Glutamatergic neuron (in vitro differentiated cells): ENCODE measurements at regions not wholly inside any gene's neighbourhood (a gene's known extent, or its start where the extent isn't known, plus 50 kb on each side); places are given as distances from the start of the nearest gene placed in this dataset.

ENCODE experiments used
- DNase-seq: peaks from one replicate; pipeline ENCODE4 v3.0.0; 2022
- H3K27ac Mint-ChIP-seq: one replicate; pipeline ENCODE4 v1.8.0; 2020; ENCODE audit warnings: mild to moderate bottlenecking, mixed read lengths, inconsistent platforms; ENCODE audit not compliant: unreplicated experiment
- H3K27me3 Mint-ChIP-seq: one replicate; pipeline ENCODE4 v1.8.0; 2020; ENCODE audit warnings: mild to moderate bottlenecking, moderate library complexity, mixed read lengths, inconsistent platforms; ENCODE audit not compliant: unreplicated experiment
- H3K36me3 Mint-ChIP-seq: one replicate; pipeline ENCODE4 v1.8.0; 2020; ENCODE audit warnings: mild to moderate bottlenecking, mixed read lengths, inconsistent platforms; ENCODE audit not compliant: unreplicated experiment
- H3K4me1 Mint-ChIP-seq: one replicate; pipeline ENCODE4 v1.8.0; 2020; ENCODE audit warnings: mild to moderate bottlenecking, low read depth, mixed read lengths, inconsistent platforms; ENCODE audit not compliant: unreplicated experiment
- H3K4me3 Mint-ChIP-seq: one replicate; pipeline ENCODE4 v1.8.0; 2020; ENCODE audit warnings: mild to moderate bottlenecking, mixed read lengths, inconsistent platforms; ENCODE audit not compliant: unreplicated experiment
- H3K9me3 Mint-ChIP-seq: one replicate; pipeline ENCODE4 v1.8.0; 2020; ENCODE audit warnings: mild to moderate bottlenecking, moderate library complexity, mixed read lengths, inconsistent platforms; ENCODE audit not compliant: unreplicated experiment
- TF ChIP-seq, protein P1 (sequence below): fragments of 200-600 bp; sonication (generic); IDR thresholded peaks from one replicate; pipeline ENCODE4 v1.5.0; 2021; ENCODE audit not compliant: partially characterized antibody, unreplicated experiment

- Mint-ChIP-seq H3K36me3 (no peaks in the 10 kb centered on the region), H3K4me3 (no peak overlapping the region), H3K27me3 (peaks cover 2% of the 10 kb centered on the region), H3K27ac (no peak overlapping the region), H3K9me3 (no peaks in the 10 kb centered on the region), H3K4me1 (no peaks in the 10 kb centered on the region)
- no peak for DNase-seq
- TF ChIP-seq, protein P1, sequence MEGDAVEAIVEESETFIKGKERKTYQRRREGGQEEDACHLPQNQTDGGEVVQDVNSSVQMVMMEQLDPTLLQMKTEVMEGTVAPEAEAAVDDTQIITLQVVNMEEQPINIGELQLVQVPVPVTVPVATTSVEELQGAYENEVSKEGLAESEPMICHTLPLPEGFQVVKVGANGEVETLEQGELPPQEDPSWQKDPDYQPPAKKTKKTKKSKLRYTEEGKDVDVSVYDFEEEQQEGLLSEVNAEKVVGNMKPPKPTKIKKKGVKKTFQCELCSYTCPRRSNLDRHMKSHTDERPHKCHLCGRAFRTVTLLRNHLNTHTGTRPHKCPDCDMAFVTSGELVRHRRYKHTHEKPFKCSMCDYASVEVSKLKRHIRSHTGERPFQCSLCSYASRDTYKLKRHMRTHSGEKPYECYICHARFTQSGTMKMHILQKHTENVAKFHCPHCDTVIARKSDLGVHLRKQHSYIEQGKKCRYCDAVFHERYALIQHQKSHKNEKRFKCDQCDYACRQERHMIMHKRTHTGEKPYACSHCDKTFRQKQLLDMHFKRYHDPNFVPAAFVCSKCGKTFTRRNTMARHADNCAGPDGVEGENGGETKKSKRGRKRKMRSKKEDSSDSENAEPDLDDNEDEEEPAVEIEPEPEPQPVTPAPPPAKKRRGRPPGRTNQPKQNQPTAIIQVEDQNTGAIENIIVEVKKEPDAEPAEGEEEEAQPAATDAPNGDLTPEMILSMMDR: no peak
These were observed 52.5 kb upstream of the KHDRBS2 start for GRCh38 chr6:62338477-62338876.
